Skeletal muscle tissue (tissue), 3 donors: ENCODE measurements at regions not wholly inside any gene's neighbourhood (a gene's known extent, or its start where the extent isn't known, plus 50 kb on each side); places are given as distances from the start of the nearest gene placed in this dataset.
A peak's percentile ranks its signal among the peaks of the same experiment; 100 is the strongest.

Source experiments
- H3K27ac ChIP-seq: one replicate; pipeline ENCODE4 v1.7.0; 2013; ENCODE audit warnings: mild to moderate bottlenecking, low read depth, low read length, inconsistent platforms
- H3K27me3 ChIP-seq, 3 donors: one replicate each; pipeline ENCODE4 v1.7.0; 2013; ENCODE audit warnings: low read length in 3 of 3; ENCODE audit not compliant: control insufficient read depth in 3 of 3, insufficient read depth in 3 of 3
- H3K36me3 ChIP-seq, 3 donors: one replicate each; pipeline ENCODE4 v1.7.0; 2013; ENCODE audit warnings: low read length in 3 of 3; ENCODE audit not compliant: control insufficient read depth in 3 of 3, insufficient read depth in 3 of 3
- H3K4me1 ChIP-seq, 3 donors: one replicate each; pipeline ENCODE4 v1.7.0; 2013; ENCODE audit warnings: low read length in 3 of 3, mild to moderate bottlenecking in 3 of 3; ENCODE audit not compliant: control insufficient read depth in 3 of 3, insufficient read depth in 3 of 3
- H3K4me3 ChIP-seq, 3 donors: one replicate each; pipeline ENCODE4 v1.7.0; 2013; ENCODE audit warnings: low read length in 3 of 3
- H3K9ac ChIP-seq, 3 donors: one replicate each; pipeline ENCODE4 v1.7.0; 2013; ENCODE audit warnings: low read length in 3 of 3, mild to moderate bottlenecking in 3 of 3, moderate library complexity in 2 of 3, low read depth in 1 of 3
- H3K9me3 ChIP-seq, 3 donors: one replicate each; pipeline ENCODE4 v1.7.0; 2013; ENCODE audit warnings: low read length in 3 of 3; ENCODE audit not compliant: control insufficient read depth in 3 of 3
- donor health status: Osteomylitis.

DNA sequence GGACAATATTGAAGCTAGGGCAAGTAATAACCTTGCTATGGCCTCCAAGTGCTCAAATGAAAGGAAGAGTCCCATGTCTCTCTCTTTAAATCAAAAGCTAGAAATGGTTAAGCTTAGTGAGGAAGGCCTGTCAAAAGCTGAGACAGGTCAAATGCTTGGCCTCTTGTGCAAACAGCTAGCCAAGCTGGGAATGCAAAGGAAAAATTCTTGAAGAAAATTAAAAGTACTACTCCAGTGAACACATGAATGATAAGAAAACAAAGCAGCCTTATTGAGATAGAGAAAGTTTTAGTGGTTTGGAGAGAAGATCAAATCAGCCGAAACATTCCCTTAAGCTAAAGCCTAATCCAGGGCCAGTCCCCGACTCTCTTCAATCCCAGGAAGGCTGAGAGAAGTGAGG lies 84.1 kb upstream of the PLEKHA5 start:
- no peaks in the 10 kb centered on the region for H3K27me3 ChIP-seq
- no peak overlapping the region for H3K27ac ChIP-seq
- no peaks in the 10 kb centered on the region for H3K9me3 ChIP-seq
- no peaks in the 10 kb centered on the region for H3K4me1 ChIP-seq
- no peak overlapping the region for H3K9ac ChIP-seq
- H3K36me3 ChIP-seq: no peaks in the 10 kb centered on the region
- no peak overlapping the region for H3K4me3 ChIP-seq

DNA sequence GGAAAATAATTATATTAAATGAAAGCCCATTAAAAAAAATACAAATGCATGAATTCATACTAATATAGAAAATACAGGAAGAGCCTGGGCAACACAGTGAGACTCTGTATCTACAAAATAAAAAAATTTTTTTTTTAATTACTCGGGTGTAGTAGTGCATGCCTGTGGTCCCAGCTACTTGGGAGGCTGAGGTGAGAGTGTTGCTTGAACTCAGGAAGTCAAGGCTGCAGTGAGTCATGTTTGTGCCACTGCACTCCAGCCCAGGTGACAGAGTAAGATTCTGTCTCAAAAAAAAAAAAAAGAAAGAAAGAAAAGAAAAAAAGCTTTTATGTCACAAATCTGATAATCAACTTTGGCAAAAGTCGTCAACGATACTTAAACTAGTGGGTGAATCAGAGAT lies 80.6 kb upstream of the PLEKHA5 start:
- Histone ChIP-seq H3K36me3 (no peaks in the 10 kb centered on the region), H3K9ac (no peak overlapping the region), H3K27ac (no peak overlapping the region), H3K4me3 (no peak overlapping the region), H3K4me1 (no peaks in the 10 kb centered on the region), H3K9me3 (no peaks in the 10 kb centered on the region), H3K27me3 (no peaks in the 10 kb centered on the region)

DNA sequence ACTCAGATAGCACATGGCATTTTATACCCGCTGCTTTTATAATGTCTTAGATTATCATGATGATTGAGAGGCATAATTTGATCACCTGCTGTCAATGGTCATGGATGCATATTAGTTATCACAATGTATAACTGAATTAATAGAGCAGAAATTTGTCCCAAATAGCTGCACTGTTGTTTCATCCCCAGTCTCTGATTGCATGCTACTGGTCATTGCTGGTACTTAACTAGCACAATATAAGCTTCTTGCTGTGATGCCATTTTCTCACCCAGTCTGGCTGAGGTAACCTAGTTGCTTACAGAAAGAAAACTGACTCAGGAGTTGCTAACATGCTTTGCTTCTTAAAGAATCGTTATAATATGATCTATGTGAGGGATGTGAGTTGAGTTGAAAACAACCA lies 76.8 kb upstream of the PLEKHA5 start:
- H3K9me3 ChIP-seq: no peaks in the 10 kb centered on the region
- no peak overlapping the region for H3K4me3 ChIP-seq
- H3K9ac ChIP-seq: no peak overlapping the region
- no peaks in the 10 kb centered on the region for H3K4me1 ChIP-seq
- no peak overlapping the region for H3K27ac ChIP-seq
- H3K36me3 ChIP-seq: no peaks in the 10 kb centered on the region
- H3K27me3 ChIP-seq: no peaks in the 10 kb centered on the region

DNA sequence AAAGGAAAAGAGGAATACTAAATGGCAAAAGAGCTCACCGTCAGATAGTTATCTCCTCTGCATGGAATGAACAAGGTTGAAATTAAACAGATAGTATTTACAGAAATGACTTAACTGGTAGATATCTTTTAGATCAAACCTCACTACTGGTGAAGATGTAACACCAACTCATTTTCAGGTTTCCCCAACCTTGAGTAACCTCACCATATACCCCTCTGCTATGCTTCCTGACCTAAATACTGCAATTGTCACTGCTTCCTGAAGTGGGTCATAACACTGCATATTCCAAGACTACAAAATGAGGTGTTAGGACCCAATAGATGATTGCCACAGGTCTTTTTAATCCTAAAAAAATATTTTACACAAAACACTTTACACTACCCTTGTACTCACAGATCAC lies 76.3 kb upstream of the PLEKHA5 start:
- H3K9me3 ChIP-seq: no peaks in the 10 kb centered on the region
- H3K27me3 ChIP-seq: no peaks in the 10 kb centered on the region
- no peaks in the 10 kb centered on the region for H3K4me1 ChIP-seq
- H3K4me3 ChIP-seq: no peak overlapping the region
- H3K27ac ChIP-seq: no peak overlapping the region
- no peak overlapping the region for H3K9ac ChIP-seq
- no peaks in the 10 kb centered on the region for H3K36me3 ChIP-seq

DNA sequence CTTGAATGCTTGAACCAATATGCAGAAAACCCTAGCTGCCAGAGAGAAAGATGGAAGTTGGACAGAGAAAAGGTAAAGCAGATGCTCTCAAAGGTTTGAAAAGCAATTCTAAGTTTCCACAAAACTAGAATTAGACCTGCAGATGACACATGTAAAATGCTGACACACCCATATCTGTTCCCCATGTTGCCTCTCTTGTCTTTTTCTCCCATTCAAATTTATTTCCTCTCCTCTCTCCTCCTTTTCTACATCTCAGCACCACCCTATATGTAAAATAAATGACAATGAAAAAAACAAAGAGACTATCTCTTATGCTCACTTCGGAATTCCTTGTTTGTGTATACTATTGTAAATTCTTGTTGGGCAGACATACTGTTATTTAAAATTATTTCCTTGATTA lies 75.5 kb upstream of the PLEKHA5 start:
- Histone ChIP-seq H3K27ac (no peak overlapping the region), H3K4me3 (no peak overlapping the region), H3K27me3 (no peaks in the 10 kb centered on the region), H3K9ac (no peak overlapping the region), H3K9me3 (no peaks in the 10 kb centered on the region), H3K36me3 (no peaks in the 10 kb centered on the region), H3K4me1 (no peaks in the 10 kb centered on the region)

DNA sequence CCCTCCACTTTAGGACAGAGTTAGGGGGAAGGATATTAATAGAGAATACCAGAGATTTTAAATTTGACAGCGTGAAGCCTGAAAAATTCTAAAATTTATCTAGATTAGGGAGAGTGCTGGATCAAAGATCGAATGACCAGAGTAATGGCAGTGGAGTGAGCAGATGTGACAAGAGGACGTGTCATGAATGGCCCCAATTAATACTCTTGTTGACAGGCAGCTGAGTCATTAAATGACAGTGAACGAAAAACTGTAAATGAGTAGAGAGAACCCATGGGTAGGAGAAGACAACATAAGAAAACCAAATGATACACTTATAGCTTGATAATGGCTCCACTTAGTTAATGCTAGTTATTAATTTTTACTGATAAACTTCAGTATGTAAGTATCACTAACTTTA lies 73.9 kb upstream of the PLEKHA5 start:
- Histone ChIP-seq H3K4me3 (no peak overlapping the region), H3K9me3 (no peaks in the 10 kb centered on the region), H3K36me3 (no peaks in the 10 kb centered on the region), H3K27me3 (no peaks in the 10 kb centered on the region), H3K27ac (no peak overlapping the region), H3K9ac (no peak overlapping the region), H3K4me1 (no peaks in the 10 kb centered on the region)

DNA sequence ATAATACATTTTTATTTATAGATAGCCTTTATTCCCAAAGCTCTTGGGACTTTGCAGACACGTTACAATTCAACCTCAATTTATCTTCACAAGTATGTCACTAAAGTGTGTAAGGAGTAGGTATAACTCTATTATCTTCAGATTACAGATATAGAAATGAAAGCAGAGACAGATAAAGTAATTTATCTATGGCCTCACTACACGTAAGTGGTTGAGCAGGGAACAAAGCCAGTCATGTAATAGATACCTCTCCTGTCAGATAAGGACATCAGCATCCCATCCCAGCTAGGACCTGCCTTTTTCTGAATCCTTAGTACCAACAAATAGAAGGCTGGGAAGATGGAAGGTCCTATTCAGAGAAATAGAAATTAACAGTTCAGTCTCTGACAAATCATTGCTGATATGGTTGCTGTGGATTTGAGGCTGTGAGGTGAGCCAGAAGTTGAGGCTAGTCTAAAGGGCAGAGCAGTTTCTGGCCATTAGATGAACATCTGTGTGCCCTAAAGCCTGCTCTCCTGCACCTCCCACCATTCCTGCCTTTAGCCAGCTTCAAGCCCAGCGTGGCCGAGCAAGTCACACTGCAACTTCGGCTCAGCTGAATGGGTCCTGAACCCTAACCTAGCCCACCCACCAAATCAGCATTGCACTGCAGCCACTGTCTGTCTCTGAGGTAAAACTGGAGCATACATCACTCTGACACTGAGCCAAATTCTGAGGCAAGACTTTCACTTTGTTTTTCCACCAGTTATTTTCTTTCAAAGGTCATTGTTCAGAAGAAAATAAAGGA lies 71.1 kb upstream of the PLEKHA5 start:
- H3K36me3 ChIP-seq: no peaks in the 10 kb centered on the region
- no peaks in the 10 kb centered on the region for H3K27me3 ChIP-seq
- no peaks in the 10 kb centered on the region for H3K9me3 ChIP-seq
- H3K27ac ChIP-seq: no peak overlapping the region
- no peak overlapping the region for H3K9ac ChIP-seq
- no peaks in the 10 kb centered on the region for H3K4me1 ChIP-seq
- peak overlapping the region in 1 of 3 donors; percentile 49 for H3K4me3 ChIP-seq

DNA sequence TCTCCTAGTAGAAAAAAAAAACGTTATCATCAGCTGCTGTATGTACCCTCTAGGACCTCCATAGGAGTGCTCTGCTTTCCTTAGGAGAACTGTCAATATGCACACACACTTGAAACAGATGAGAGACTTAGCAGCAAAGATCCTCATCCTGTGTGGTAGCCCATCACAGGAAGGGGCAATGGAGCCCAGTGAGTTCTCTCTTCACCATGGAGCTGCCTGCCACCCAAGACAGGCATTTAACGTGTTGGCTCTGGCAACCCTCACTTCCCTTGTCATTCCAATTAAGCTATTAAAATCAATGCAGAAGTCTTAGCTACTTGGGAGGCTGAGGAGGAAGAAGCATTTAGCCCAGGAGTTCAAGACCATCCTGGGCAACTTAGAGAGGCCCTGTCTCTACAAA lies 64.8 kb upstream of the PLEKHA5 start:
- no peak overlapping the region for H3K9ac ChIP-seq
- no peak overlapping the region for H3K4me3 ChIP-seq
- no peaks in the 10 kb centered on the region for H3K4me1 ChIP-seq
- no peaks in the 10 kb centered on the region for H3K36me3 ChIP-seq
- H3K27ac ChIP-seq: no peak overlapping the region
- no peaks in the 10 kb centered on the region for H3K9me3 ChIP-seq
- no peaks in the 10 kb centered on the region for H3K27me3 ChIP-seq

DNA sequence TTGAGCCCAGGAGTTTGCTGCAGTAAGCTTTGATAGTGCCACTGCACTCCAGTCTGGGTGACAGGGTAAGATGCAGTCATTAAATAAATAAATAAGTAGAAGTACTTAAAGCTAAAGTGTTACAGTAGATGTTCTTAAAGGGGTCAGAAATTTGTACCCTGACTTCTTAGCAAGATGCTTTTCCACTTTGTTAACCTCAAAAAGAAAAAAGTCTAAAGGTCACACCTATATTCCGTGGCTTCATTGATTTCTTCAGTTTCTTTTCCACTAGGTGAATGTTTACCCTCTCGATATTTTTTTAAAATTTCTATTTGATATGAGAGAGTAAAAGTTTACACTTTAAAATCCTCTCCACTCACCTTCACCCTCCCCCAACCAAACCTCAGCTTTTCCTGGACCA lies 64.3 kb upstream of the PLEKHA5 start:
- Histone ChIP-seq H3K27ac (no peak overlapping the region), H3K36me3 (no peaks in the 10 kb centered on the region)

DNA sequence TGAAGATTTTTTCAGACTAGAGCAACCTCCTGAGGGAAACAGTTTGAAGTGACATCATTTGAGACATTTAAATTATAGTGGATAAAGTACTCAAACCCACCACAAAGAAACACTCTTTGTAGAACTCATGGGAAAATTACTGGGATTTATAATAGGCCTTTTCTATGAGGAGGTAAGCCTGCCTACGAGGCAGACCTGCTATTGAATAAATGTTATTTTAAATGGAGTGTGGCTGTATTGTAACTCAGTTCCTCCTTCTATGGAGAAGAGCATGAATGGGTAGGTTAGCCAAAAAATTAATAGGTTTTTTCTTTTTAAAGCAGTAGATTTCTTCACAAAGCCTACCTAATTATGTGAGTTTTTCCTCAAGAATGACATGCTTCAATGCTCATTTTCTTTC lies 63.7 kb upstream of the PLEKHA5 start:
- Histone ChIP-seq H3K4me3 (no peak overlapping the region), H3K36me3 (no peaks in the 10 kb centered on the region), H3K27me3 (no peaks in the 10 kb centered on the region), H3K9ac (no peak overlapping the region), H3K9me3 (no peaks in the 10 kb centered on the region), H3K27ac (no peak overlapping the region), H3K4me1 (no peaks in the 10 kb centered on the region)

More for the DNA sequence above, 64.3 kb upstream of the PLEKHA5 start:
- Histone ChIP-seq H3K27me3 (no peaks in the 10 kb centered on the region), H3K9ac (no peak overlapping the region), H3K9me3 (no peaks in the 10 kb centered on the region), H3K4me1 (no peaks in the 10 kb centered on the region), H3K4me3 (no peak overlapping the region)
